T-helper 2 cell treated with Interferon-gamma antibody and Interleukin-4, amounts not matched to agents 5 μg/mL and 100 μg/mL, for 36 hours (primary cell): ENCODE measurements at regions not wholly inside any gene's neighbourhood (a gene's known extent, or its start where the extent isn't known, plus 50 kb on each side); places are given as distances from the start of the nearest gene placed in this dataset.

Experiments
- DNase-seq: peaks from one replicate; pipeline ENCODE4 v3.0.0; 2021; ENCODE audit warnings: low spot score
- H3K27ac Mint-ChIP-seq: one replicate; pipeline ENCODE4 v1.8.0; 2021; ENCODE audit warnings: mild to moderate bottlenecking, mixed read lengths
- H3K27me3 Mint-ChIP-seq: one replicate; pipeline ENCODE4 v1.8.0; 2021; ENCODE audit warnings: low read depth, mixed read lengths
- H3K36me3 Mint-ChIP-seq: one replicate; pipeline ENCODE4 v1.8.0; 2021; ENCODE audit warnings: low read depth, mixed read lengths
- H3K4me1 Mint-ChIP-seq: one replicate; pipeline ENCODE4 v1.8.0; 2021; ENCODE audit warnings: low read depth, mixed read lengths
- H3K4me3 Mint-ChIP-seq: one replicate; pipeline ENCODE4 v1.8.0; 2022; ENCODE audit warnings: mild to moderate bottlenecking, moderate library complexity, mixed read lengths
- H3K9me3 Mint-ChIP-seq: one replicate; pipeline ENCODE4 v1.8.0; 2021; ENCODE audit warnings: mixed read lengths

GRCh38 chr18:43563780-43564179, 286.5 kb upstream of the SYT4 start:
- Mint-ChIP-seq H3K27ac (no peak overlapping the region), H3K9me3 (peaks cover under 1% of the 10 kb centered on the region), H3K36me3 (no peaks in the 10 kb centered on the region), H3K4me1 (no peaks in the 10 kb centered on the region), H3K4me3 (no peak overlapping the region), H3K27me3 (no peaks in the 10 kb centered on the region)
- DNase-seq, result no peak

- DNase-seq, result no peak
- Mint-ChIP-seq H3K4me3 (no peak overlapping the region), H3K36me3 (no peaks in the 10 kb centered on the region)
These were observed 293.3 kb upstream of the SYT4 start for GRCh38 chr18:43570593-43570992.

DNA sequence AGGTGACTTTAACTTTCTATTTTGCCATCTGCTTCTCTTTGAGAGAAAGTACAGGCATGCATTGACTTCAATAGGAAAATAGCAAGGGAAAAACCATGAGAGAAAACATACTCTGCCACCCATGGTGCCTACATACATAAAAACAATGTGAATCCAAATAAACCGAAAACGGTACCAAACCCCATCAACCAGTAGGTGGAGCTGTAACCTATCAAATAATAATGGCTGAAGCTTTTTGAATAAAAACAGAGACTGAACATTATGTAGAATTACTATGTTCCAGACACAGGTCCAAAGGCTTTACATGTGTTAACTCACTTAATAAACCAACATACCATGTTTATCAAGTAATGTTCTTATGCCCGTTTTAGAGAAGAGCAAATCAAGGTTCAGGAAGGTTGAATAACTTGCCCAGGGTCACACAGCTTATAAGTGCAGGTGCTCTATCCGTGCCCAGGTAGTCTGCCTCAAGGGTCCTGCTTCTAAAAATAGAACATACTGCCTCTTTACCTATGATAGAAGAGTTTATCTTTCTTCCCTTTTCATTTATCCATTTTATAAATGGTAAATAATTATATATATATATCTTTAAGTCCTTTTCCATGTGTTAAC, 293.9 kb upstream of the SYT4 start:
- no peak overlapping the region for H3K27ac Mint-ChIP-seq
- H3K36me3 Mint-ChIP-seq, result no peaks in the 10 kb centered on the region
- no peaks in the 10 kb centered on the region for H3K4me1 Mint-ChIP-seq
- no peaks in the 10 kb centered on the region for H3K9me3 Mint-ChIP-seq
- no peak for DNase-seq
- no peaks in the 10 kb centered on the region for H3K27me3 Mint-ChIP-seq
- no peak overlapping the region for H3K4me3 Mint-ChIP-seq

More at GRCh38 chr18:43570593-43570992, 293.3 kb upstream of the SYT4 start:
- H3K27ac Mint-ChIP-seq, result no peak overlapping the region
- H3K27me3 Mint-ChIP-seq, result no peaks in the 10 kb centered on the region
- H3K4me1 Mint-ChIP-seq, result no peaks in the 10 kb centered on the region
- no peaks in the 10 kb centered on the region for H3K9me3 Mint-ChIP-seq

GRCh38 chr18:43572163-43572562, 294.9 kb upstream of the SYT4 start:
- H3K4me3 Mint-ChIP-seq, result no peak overlapping the region
- H3K27me3 Mint-ChIP-seq, result no peaks in the 10 kb centered on the region

GRCh38 chr18:43574974-43575373, 297.7 kb upstream of the SYT4 start:
- H3K9me3 Mint-ChIP-seq, result no peaks in the 10 kb centered on the region
- no peak for DNase-seq
- H3K27me3 Mint-ChIP-seq, result no peaks in the 10 kb centered on the region
- no peak overlapping the region for H3K27ac Mint-ChIP-seq
- H3K4me1 Mint-ChIP-seq, result no peaks in the 10 kb centered on the region
- no peaks in the 10 kb centered on the region for H3K36me3 Mint-ChIP-seq
- H3K4me3 Mint-ChIP-seq, result no peak overlapping the region

More at GRCh38 chr18:43572163-43572562, 294.9 kb upstream of the SYT4 start:
- no peak for DNase-seq
- Mint-ChIP-seq H3K9me3 (no peaks in the 10 kb centered on the region), H3K4me1 (no peaks in the 10 kb centered on the region), H3K36me3 (no peaks in the 10 kb centered on the region), H3K27ac (no peak overlapping the region)

DNA sequence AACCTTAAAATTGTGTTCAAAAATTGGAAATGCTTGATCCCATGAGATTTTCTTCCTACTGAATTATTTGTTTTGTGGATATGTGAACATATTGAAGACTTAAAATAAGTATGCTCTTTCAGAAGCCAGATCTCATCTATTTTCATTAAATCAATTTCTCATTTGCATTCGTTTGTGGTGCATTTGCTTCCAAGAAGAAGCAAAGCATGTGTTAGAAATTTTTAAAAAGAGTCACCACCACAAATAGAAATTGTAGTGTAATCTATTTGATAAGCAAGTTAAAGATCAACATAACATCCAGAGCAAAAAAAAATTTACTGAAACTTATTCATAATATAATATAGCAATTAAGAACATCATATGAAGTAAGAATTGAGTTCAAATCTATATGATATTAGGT, 300.9 kb upstream of the SYT4 start:
- no peak for DNase-seq
- Mint-ChIP-seq H3K9me3 (no peaks in the 10 kb centered on the region), H3K27ac (no peak overlapping the region)

DNA sequence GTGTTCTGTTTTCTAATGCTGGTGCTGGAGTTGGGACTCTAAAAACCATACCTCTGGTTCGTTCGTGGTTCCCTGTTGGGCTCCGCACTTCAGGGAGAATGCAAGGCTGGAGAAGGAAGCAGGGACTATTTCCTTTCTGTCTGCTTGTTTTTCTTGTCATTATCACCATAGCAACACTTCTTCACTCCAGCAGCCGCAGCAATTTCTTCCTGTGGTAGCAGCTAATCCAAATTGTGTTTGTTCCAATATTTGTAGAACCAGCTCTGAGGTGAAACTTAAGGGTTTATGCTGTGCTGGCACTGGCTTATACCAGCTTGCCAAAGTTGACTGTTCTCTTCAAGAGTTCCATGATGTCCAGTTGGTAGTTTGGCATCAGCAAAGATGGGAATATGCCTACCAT, 301.4 kb upstream of the SYT4 start:
- DNase-seq, result no peak

More for the DNA sequence above, 300.9 kb upstream of the SYT4 start:
- Mint-ChIP-seq H3K27me3 (no peaks in the 10 kb centered on the region), H3K4me1 (no peaks in the 10 kb centered on the region), H3K36me3 (no peaks in the 10 kb centered on the region), H3K4me3 (no peak overlapping the region)

GRCh38 chr18:43581936-43582519, 304.7 kb upstream of the SYT4 start:
- no peaks in the 10 kb centered on the region for H3K4me1 Mint-ChIP-seq
- H3K27ac Mint-ChIP-seq, result no peak overlapping the region
- H3K9me3 Mint-ChIP-seq, result no peaks in the 10 kb centered on the region
- H3K4me3 Mint-ChIP-seq, result no peak overlapping the region
- H3K36me3 Mint-ChIP-seq, result no peaks in the 10 kb centered on the region
- no peak for DNase-seq
- H3K27me3 Mint-ChIP-seq, result no peaks in the 10 kb centered on the region

More for the DNA sequence above, 301.4 kb upstream of the SYT4 start:
- Mint-ChIP-seq H3K9me3 (no peaks in the 10 kb centered on the region), H3K4me1 (no peaks in the 10 kb centered on the region), H3K4me3 (no peak overlapping the region), H3K36me3 (no peaks in the 10 kb centered on the region), H3K27ac (no peak overlapping the region), H3K27me3 (no peaks in the 10 kb centered on the region)

- Mint-ChIP-seq H3K27me3 (no peaks in the 10 kb centered on the region), H3K9me3 (no peaks in the 10 kb centered on the region), H3K4me3 (no peak overlapping the region), H3K4me1 (no peaks in the 10 kb centered on the region), H3K27ac (no peak overlapping the region), H3K36me3 (no peaks in the 10 kb centered on the region)
- no peak for DNase-seq
These were observed 310.4 kb upstream of the SYT4 start for GRCh38 chr18:43587538-43588153.

GRCh38 chr18:43588838-43589237, 311.5 kb upstream of the SYT4 start:
- Mint-ChIP-seq H3K36me3 (no peaks in the 10 kb centered on the region), H3K4me1 (no peaks in the 10 kb centered on the region), H3K27ac (no peak overlapping the region), H3K4me3 (no peak overlapping the region), H3K27me3 (no peaks in the 10 kb centered on the region), H3K9me3 (no peaks in the 10 kb centered on the region)
- DNase-seq, result no peak

GRCh38 chr18:43589611-43590151, 312.4 kb upstream of the SYT4 start:
- no peaks in the 10 kb centered on the region for H3K4me1 Mint-ChIP-seq
- H3K9me3 Mint-ChIP-seq, result no peaks in the 10 kb centered on the region
- no peaks in the 10 kb centered on the region for H3K36me3 Mint-ChIP-seq
- H3K4me3 Mint-ChIP-seq, result no peak overlapping the region
- no peak overlapping the region for H3K27ac Mint-ChIP-seq
- DNase-seq, result no peak
- no peaks in the 10 kb centered on the region for H3K27me3 Mint-ChIP-seq

DNA sequence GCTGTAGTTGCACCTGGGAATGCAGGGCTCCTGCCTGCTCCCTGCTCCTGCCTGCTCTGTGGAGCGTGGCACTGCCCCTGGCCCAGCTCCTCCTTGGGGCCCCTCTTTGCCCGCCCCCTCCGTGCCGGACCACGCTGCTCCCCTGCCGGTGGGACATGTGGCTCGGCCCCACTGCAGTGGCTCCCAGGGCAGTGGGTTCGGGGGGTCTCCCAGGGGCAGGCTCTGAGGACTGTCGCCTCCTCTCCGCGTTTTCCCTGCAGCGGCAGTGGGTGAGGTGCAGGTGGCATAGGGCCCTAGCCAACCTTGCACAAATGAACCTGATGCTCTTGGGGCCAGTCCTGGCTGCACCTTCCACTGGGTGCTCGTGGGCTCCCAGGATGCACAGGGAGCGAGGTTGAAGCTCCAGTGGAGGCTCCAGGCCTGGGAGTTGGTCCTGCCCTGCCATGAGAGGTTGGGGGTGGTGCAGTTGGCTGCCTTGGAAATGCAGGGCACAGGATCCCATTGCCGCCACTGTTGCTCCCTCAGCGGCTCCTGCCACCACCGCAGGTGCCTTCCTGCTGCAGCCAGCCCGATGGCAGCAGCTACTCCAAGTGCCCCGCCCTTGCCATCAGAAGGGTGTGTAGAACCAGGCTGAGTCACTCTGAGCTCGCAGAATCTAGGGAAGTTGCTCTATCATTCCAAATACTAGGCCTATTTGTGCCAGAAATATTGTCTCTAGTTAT, 313.1 kb upstream of the SYT4 start:
- DNase-seq, result no peak
- Mint-ChIP-seq H3K27ac (no peak overlapping the region), H3K9me3 (no peaks in the 10 kb centered on the region), H3K4me3 (no peak overlapping the region), H3K4me1 (no peaks in the 10 kb centered on the region), H3K27me3 (no peaks in the 10 kb centered on the region), H3K36me3 (no peaks in the 10 kb centered on the region)

DNA sequence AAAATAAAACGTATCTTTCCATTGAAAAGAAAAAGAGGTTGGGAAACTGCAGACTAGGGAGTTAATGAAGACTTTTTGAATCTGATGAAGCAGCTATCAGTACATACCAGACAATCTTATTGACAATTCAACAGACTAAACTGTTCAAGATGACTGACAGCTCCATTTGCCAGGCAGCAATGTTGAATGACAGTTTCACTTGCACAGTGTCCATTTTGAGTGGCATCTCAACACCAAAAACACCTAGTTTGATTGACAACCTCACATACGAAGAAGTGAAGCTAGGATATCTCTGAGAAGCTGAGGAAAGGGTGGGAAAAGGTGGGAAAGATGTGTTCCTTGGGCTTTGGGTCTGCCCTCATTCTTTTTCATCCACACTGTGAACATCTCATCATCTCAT, 315.0 kb upstream of the SYT4 start:
- Mint-ChIP-seq H3K4me1 (no peaks in the 10 kb centered on the region), H3K27ac (no peak overlapping the region), H3K27me3 (no peaks in the 10 kb centered on the region), H3K4me3 (no peak overlapping the region), H3K9me3 (no peaks in the 10 kb centered on the region), H3K36me3 (no peaks in the 10 kb centered on the region)
- no peak for DNase-seq

DNA sequence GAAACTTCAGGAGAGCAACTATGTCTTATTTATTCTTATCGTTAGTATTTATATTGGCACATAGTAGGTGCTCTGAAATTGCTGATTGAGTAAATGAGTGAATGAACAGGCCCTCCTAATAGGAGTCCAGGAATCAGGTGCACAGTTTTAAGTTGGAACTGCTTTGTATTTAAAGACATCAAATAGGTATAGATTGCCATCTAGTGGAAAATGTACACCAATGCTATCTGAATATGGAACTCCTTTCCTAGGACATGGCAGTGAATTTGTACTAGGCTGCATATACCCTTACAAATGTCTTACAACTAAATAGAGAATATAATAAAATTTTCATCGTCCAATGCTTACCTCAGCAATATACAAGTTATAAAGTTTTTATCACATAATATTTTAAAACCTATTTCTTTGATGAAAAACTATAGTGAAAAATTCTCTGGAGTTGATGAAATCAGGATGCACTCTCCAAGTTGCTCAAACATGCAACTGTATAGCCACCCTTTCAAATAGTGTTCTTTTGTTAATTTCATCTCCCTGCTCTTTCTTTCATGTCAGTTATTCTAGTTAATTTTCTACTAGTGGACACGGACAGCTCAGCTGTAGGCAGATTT, 318.9 kb upstream of the SYT4 start:
- H3K27me3 Mint-ChIP-seq, result no peaks in the 10 kb centered on the region
- no peaks in the 10 kb centered on the region for H3K9me3 Mint-ChIP-seq
- DNase-seq, result no peak
- no peaks in the 10 kb centered on the region for H3K4me1 Mint-ChIP-seq
- H3K27ac Mint-ChIP-seq, result no peak overlapping the region
- H3K4me3 Mint-ChIP-seq, result no peak overlapping the region
- no peaks in the 10 kb centered on the region for H3K36me3 Mint-ChIP-seq
